B cell (primary cell): ENCODE measurements at regions not wholly inside any gene's neighbourhood (a gene's known extent, or its start where the extent isn't known, plus 50 kb on each side); places are given as distances from the start of the nearest gene placed in this dataset.

Source experiments
- ATAC-seq: fragments of 200-7000 bp; cut with Tn5 transposase; one replicate; pipeline ENCODE4 v1.10.0; 2021; ENCODE audit warnings: low read depth, mild to moderate bottlenecking, moderate number of reproducible peaks, moderate library complexity
- CTCF ChIA-PET: fragments of 350-600 bp; sonication (Branson Sonifier 250); formaldehyde crosslinking; loops from one replicate; lab custom pipeline; 2021; ENCODE audit warnings: antibody characterized with exemption, inconsistent platforms; lab: Charles Lee
- POLR2A ChIA-PET: fragments of 350-600 bp; sonication (Branson Sonifier 250); formaldehyde crosslinking; loops from one replicate; lab custom pipeline; 2021; ENCODE audit warnings: antibody characterized with exemption; lab: Charles Lee
- DNase-seq: peaks from one replicate; pipeline ENCODE4 v3.0.0; 2013
- H2AFZ ChIP-seq: 2 replicates; pipeline ENCODE4 v1.6.1; 2012; ENCODE audit warnings: mild to moderate bottlenecking, low read depth, low read length; ENCODE audit not compliant: insufficient read depth, poor library complexity, severe bottlenecking
- H3K27ac ChIP-seq, 2 donors: 1 replicate in 1 of 2; 2 replicates in 1 of 2; pipeline ENCODE4 v1.5.1; 2012 to 2013; ENCODE audit warnings: low read length in 2 of 2, mild to moderate bottlenecking in 2 of 2, moderate library complexity in 1 of 2
- H3K27me3 ChIP-seq, 4 experiments: fragments of 200-600 bp in 1 of 4; sonication (generic) in 1 of 4; replicated peaks in 1 of 4; 1 replicate in 2 of 4; 2 replicates in 2 of 4; pipeline versions ENCODE4 v1.6.1 to v1.7.0; 2013 to 2016; ENCODE audit warnings: low read length in 3 of 4, mild to moderate bottlenecking in 2 of 4, mixed read lengths in 1 of 4, moderate library complexity in 1 of 4; ENCODE audit not compliant: insufficient read depth in 4 of 4, control insufficient read depth in 3 of 4; ENCODE audit errors: control extremely low read depth in 1 of 4
- H3K36me3 ChIP-seq, 2 experiments: replicated peaks in 1 of 2; 1 replicate in 1 of 2; 2 replicates in 1 of 2; pipeline versions ENCODE4 v1.6.1 to v1.7.1; 2013; ENCODE audit warnings: low read length in 1 of 2; ENCODE audit not compliant: insufficient read depth in 2 of 2, control insufficient read depth in 1 of 2; ENCODE audit errors: control extremely low read depth in 1 of 2, extremely low read depth in 1 of 2
- H3K4me1 ChIP-seq, 2 donors: fragments of 200-600 bp in 1 of 2; sonication (generic) in 1 of 2; 1 replicate in 1 of 2; 2 replicates in 1 of 2; pipeline versions ENCODE4 v1.5.1 to v1.6.1; 2013 to 2017; ENCODE audit warnings: low read length in 2 of 2; ENCODE audit not compliant: control insufficient read depth in 2 of 2, insufficient read depth in 2 of 2
- H3K4me2 ChIP-seq: replicated peaks from 2 replicates; pipeline ENCODE3; 2012; ENCODE audit warnings: mild to moderate bottlenecking, low read depth, low read length; ENCODE audit not compliant: poor library complexity, severe bottlenecking
- H3K4me3 ChIP-seq, 5 experiments: fragments of 200-600 bp in 1 of 5; sonication (generic) in 1 of 5; 1 replicate in 3 of 5; 2 replicates in 2 of 5; pipeline versions ENCODE4 v1.5.1 to v1.7.0; 2011 to 2016; ENCODE audit warnings: low read length in 4 of 5, mild to moderate bottlenecking in 4 of 5, low read depth in 2 of 5, control low read depth in 1 of 5, moderate library complexity in 1 of 5; ENCODE audit not compliant: insufficient read depth in 1 of 5; ENCODE audit errors: control extremely low read depth in 1 of 5, extremely low read depth in 1 of 5
- H3K79me2 ChIP-seq: fragments of 200-600 bp; sonication (generic); one replicate; pipeline ENCODE4 v1.6.0; 2016; ENCODE audit warnings: low read length; ENCODE audit not compliant: control insufficient read depth, insufficient read depth
- H3K9ac ChIP-seq: fragments of 200-600 bp; sonication (generic); 2 replicates; pipeline ENCODE4 v1.6.1; 2017; ENCODE audit warnings: mild to moderate bottlenecking, low read length, moderate library complexity
- H3K9me3 ChIP-seq, 3 donors: one replicate each; pipeline versions ENCODE4 v1.6.1 to v1.7.1; 2013; ENCODE audit warnings: low read length in 2 of 3; ENCODE audit not compliant: control insufficient read depth in 2 of 3, insufficient read depth in 1 of 3; ENCODE audit errors: control extremely low read depth in 1 of 3
- H4K20me1 ChIP-seq: 2 replicates; pipeline ENCODE4 v1.6.0; 2012; ENCODE audit warnings: mild to moderate bottlenecking, low read length; ENCODE audit not compliant: insufficient read depth, control insufficient read depth, poor library complexity, severe bottlenecking
- H3K27ac Mint-ChIP-seq: one replicate; pipeline ENCODE4 v1.8.0; 2021; ENCODE audit warnings: mixed read lengths
- H3K27me3 Mint-ChIP-seq: one replicate; pipeline ENCODE4 v1.8.0; 2021; ENCODE audit warnings: mixed read lengths
- H3K4me1 Mint-ChIP-seq: one replicate; pipeline ENCODE4 v1.8.0; 2021; ENCODE audit warnings: mixed read lengths
- H3K4me3 Mint-ChIP-seq: one replicate; pipeline ENCODE4 v1.8.0; 2021; ENCODE audit warnings: mixed read lengths
- H3K9me3 Mint-ChIP-seq: one replicate; pipeline ENCODE4 v1.8.0; 2022; ENCODE audit warnings: mixed read lengths; ENCODE audit not compliant: insufficient read depth
- CTCF ChIP-seq: fragments of 200-600 bp; IDR thresholded peaks from one replicate; pipeline ENCODE4 v1.8.0; 2022; ENCODE audit warnings: antibody characterized with exemption, mild to moderate bottlenecking
- EZH2 ChIP-seq: IDR thresholded peaks from 2 replicates; pipeline ENCODE4 v1.6.1; 2012; ENCODE audit warnings: borderline replicate concordance, low read depth, mild to moderate bottlenecking, moderate library complexity, low read length; ENCODE audit not compliant: insufficient read depth, poor library complexity, severe bottlenecking
- intact Hi-C: fragments of 100-400 bp; cut with micrococcal nuclease; formaldehyde crosslinking; loops from one replicate; pipeline ENCODE4 v1.10.0; 2022

GRCh38 chr4:92100975-92101374 lies 202.8 kb upstream of the GRID2 start:
- no peaks in the 10 kb centered on the region for H4K20me1 ChIP-seq
- no peak for TF ChIP-seq EZH2
- TF ChIP-seq CTCF = no peak
- Mint-ChIP-seq H3K4me3 (no peak overlapping the region), H3K9me3 (no peaks in the 10 kb centered on the region), H3K27ac (no peak overlapping the region), H3K27me3 (no peaks in the 10 kb centered on the region), H3K4me1 (no peaks in the 10 kb centered on the region)
- no peak for DNase-seq
- no peak for ATAC-seq
- H3K4me1 ChIP-seq = no peaks in the 10 kb centered on the region
- no peak overlapping the region for H2AFZ ChIP-seq
- no peak overlapping the region for H3K27ac ChIP-seq
- CTCF ChIA-PET = interaction anchor here (1.0 kb wide), 1 partner anchor 17 kb away, joined by 3 read pairs; no protein-coding TSS in a partner anchor
- H3K36me3 ChIP-seq = no peaks in the 10 kb centered on the region
- H3K4me2 ChIP-seq = no peak overlapping the region
- intact Hi-C loops = no loop called here
- H3K9me3 ChIP-seq = peaks cover 0 to 1% (median 0%) of the 10 kb centered on the region in 3 donors
- H3K4me3 ChIP-seq = no peak overlapping the region
- no peaks in the 10 kb centered on the region for H3K27me3 ChIP-seq
- H3K79me2 ChIP-seq = no peaks in the 10 kb centered on the region
- no peak overlapping the region for H3K9ac ChIP-seq
- POLR2A ChIA-PET = no interaction called here

GRCh38 chr4:92101737-92102172 lies 202.0 kb upstream of the GRID2 start:
- no peak overlapping the region for H3K4me2 ChIP-seq
- H3K79me2 ChIP-seq = no peaks in the 10 kb centered on the region
- H3K4me3 ChIP-seq = no peak overlapping the region
- no peak overlapping the region for H3K27ac ChIP-seq
- Mint-ChIP-seq H3K4me1 (no peaks in the 10 kb centered on the region), H3K4me3 (no peak overlapping the region), H3K27ac (no peak overlapping the region), H3K9me3 (no peaks in the 10 kb centered on the region), H3K27me3 (no peaks in the 10 kb centered on the region)
- H2AFZ ChIP-seq = no peak overlapping the region
- no peak overlapping the region for H3K9ac ChIP-seq
- no peak for TF ChIP-seq EZH2
- TF ChIP-seq CTCF = no peak
- DNase-seq (no peak), ATAC-seq (no peak)
- ChIA-PET POLR2A (no interaction called here), CTCF (interaction anchor here (1.0 kb wide), 1 partner anchor 16 kb away, joined by 3 read pairs; no protein-coding TSS in a partner anchor)
- intact Hi-C loops = no loop called here
- H3K4me1 ChIP-seq = no peaks in the 10 kb centered on the region
- H3K9me3 ChIP-seq = peaks cover 0 to 1% (median 0%) of the 10 kb centered on the region in 3 donors
- H3K27me3 ChIP-seq = no peaks in the 10 kb centered on the region
- no peaks in the 10 kb centered on the region for H4K20me1 ChIP-seq
- H3K36me3 ChIP-seq = no peaks in the 10 kb centered on the region
